DND-41 (cell line): ENCODE measurements at regions not wholly inside any gene's neighbourhood (a gene's known extent, or its start where the extent isn't known, plus 50 kb on each side); places are given as distances from the start of the nearest gene placed in this dataset.
"Not testable (repeated sequence)": the region's sequence is repeated elsewhere in the genome, so short reads cannot be mapped to it uniquely, and the experiment has no call there.

Experiments used
- ATAC-seq: fragments of 200-7000 bp; cut with Tn5 transposase; 3 replicates; pipeline ENCODE4 v1.9.1; 2021; ENCODE audit warnings: low read depth; ENCODE audit not compliant: insufficient read depth
- DNase-seq: peaks from one replicate; pipeline ENCODE4 v3.0.0-alpha.2; 2020
- H2AFZ ChIP-seq: 2 replicates; pipeline ENCODE4 v1.6.0; 2012; ENCODE audit warnings: low read depth, low read length
- H3K27ac ChIP-seq: 2 replicates; pipeline ENCODE4 v1.5.1; 2012; ENCODE audit warnings: low read length, inconsistent platforms
- H3K27me3 ChIP-seq: fragments of 200-600 bp; sonication (generic); 2 replicates; pipeline ENCODE4 v1.6.0; 2012; ENCODE audit warnings: low read length, mild to moderate bottlenecking, inconsistent platforms; ENCODE audit not compliant: insufficient read depth, poor library complexity
- H3K36me3 ChIP-seq: 2 replicates; pipeline ENCODE4 v1.5.1; 2012; ENCODE audit warnings: low read length, inconsistent platforms; ENCODE audit not compliant: insufficient read depth
- H3K4me1 ChIP-seq: 2 replicates; pipeline ENCODE4 v1.5.1; 2012; ENCODE audit warnings: mild to moderate bottlenecking, low read length; ENCODE audit not compliant: insufficient read depth
- H3K4me2 ChIP-seq: 2 replicates; pipeline ENCODE4 v1.6.0; 2012; ENCODE audit warnings: mild to moderate bottlenecking, moderate library complexity, low read length, inconsistent platforms; ENCODE audit not compliant: insufficient read depth
- H3K4me3 ChIP-seq, 2 experiments: fragments of 200-600 bp in 1 of 2; shearing (Covaris generic) in 1 of 2; 2 replicates each; pipeline ENCODE4 v1.5.1; 2012 to 2016; ENCODE audit warnings: inconsistent platforms in 2 of 2, low read length in 2 of 2, mild to moderate bottlenecking in 2 of 2, low read depth in 1 of 2, moderate library complexity in 1 of 2
- H3K79me2 ChIP-seq: 2 replicates; pipeline ENCODE4 v1.6.0; 2012; ENCODE audit warnings: low read length, inconsistent platforms; ENCODE audit not compliant: insufficient read depth
- H3K9ac ChIP-seq: 2 replicates; pipeline ENCODE4 v1.6.0; 2012; ENCODE audit warnings: low read depth, mild to moderate bottlenecking, inconsistent platforms, low read length, moderate library complexity
- H3K9me3 ChIP-seq: 2 replicates; pipeline ENCODE4 v1.5.1; 2012; ENCODE audit warnings: low read length, moderate library complexity, mild to moderate bottlenecking, inconsistent platforms; ENCODE audit not compliant: insufficient read depth, severe bottlenecking
- H4K20me1 ChIP-seq: 2 replicates; pipeline ENCODE4 v1.6.0; 2012; ENCODE audit warnings: low read length; ENCODE audit not compliant: insufficient read depth
- CTCF ChIP-seq: IDR thresholded peaks from 2 replicates; pipeline ENCODE4 v1.5.1; 2012; ENCODE audit warnings: borderline replicate concordance, low read length, moderate library complexity, mild to moderate bottlenecking; ENCODE audit not compliant: poor library complexity, severe bottlenecking; ENCODE audit errors: extremely low read depth
- EZH2 ChIP-seq: IDR thresholded peaks from 3 replicates; pipeline ENCODE4 v1.6.1; 2012; ENCODE audit warnings: borderline replicate concordance, low read depth, mild to moderate bottlenecking, moderate library complexity, low read length, inconsistent platforms; ENCODE audit not compliant: severe bottlenecking

GRCh38 chr12:93091886-93092648 lies 163.0 kb upstream of the EEA1 start:
- no peak overlapping the region for H3K9ac ChIP-seq
- no peak for ATAC-seq
- H3K9me3 ChIP-seq, result no peaks in the 10 kb centered on the region
- no peak overlapping the region for H3K4me3 ChIP-seq
- no peak for DNase-seq
- H3K27ac ChIP-seq, result no peak overlapping the region
- no peak overlapping the region for H2AFZ ChIP-seq
- TF ChIP-seq CTCF (no peak), EZH2 (no peak)
- no peaks in the 10 kb centered on the region for H3K4me1 ChIP-seq
- no peaks in the 10 kb centered on the region for H3K79me2 ChIP-seq
- no peaks in the 10 kb centered on the region for H4K20me1 ChIP-seq
- H3K4me2 ChIP-seq, result no peak overlapping the region
- no peaks in the 10 kb centered on the region for H3K36me3 ChIP-seq
- H3K27me3 ChIP-seq, result no peaks in the 10 kb centered on the region

- no peak for DNase-seq
- no peaks in the 10 kb centered on the region for H3K36me3 ChIP-seq
- TF ChIP-seq CTCF, result no peak
- H3K4me1 ChIP-seq, result no peaks in the 10 kb centered on the region
- no peaks in the 10 kb centered on the region for H4K20me1 ChIP-seq
- H3K4me3 ChIP-seq, result no peak overlapping the region
- no peaks in the 10 kb centered on the region for H3K27me3 ChIP-seq
- no peaks in the 10 kb centered on the region for H3K9me3 ChIP-seq
- H2AFZ ChIP-seq, result no peak overlapping the region
- no peak overlapping the region for H3K4me2 ChIP-seq
- H3K27ac ChIP-seq, result no peak overlapping the region
- no peaks in the 10 kb centered on the region for H3K79me2 ChIP-seq
- no peak overlapping the region for H3K9ac ChIP-seq
- no peak for ATAC-seq
These were observed 163.5 kb upstream of the EEA1 start for GRCh38 chr12:93092649-93092945.

- no peaks in the 10 kb centered on the region for H3K27me3 ChIP-seq
- ATAC-seq, result no peak
- H3K9me3 ChIP-seq, result no peaks in the 10 kb centered on the region
- H3K36me3 ChIP-seq, result no peaks in the 10 kb centered on the region
- H3K27ac ChIP-seq, result no peak overlapping the region
- H3K9ac ChIP-seq, result no peak overlapping the region
- H4K20me1 ChIP-seq, result no peaks in the 10 kb centered on the region
- no peaks in the 10 kb centered on the region for H3K4me1 ChIP-seq
- H3K4me3 ChIP-seq, result no peak overlapping the region
- no peak overlapping the region for H3K4me2 ChIP-seq
- no peak overlapping the region for H2AFZ ChIP-seq
- TF ChIP-seq EZH2, result no peak
- no peak for DNase-seq
- no peaks in the 10 kb centered on the region for H3K79me2 ChIP-seq
These were observed 164.1 kb upstream of the EEA1 start for GRCh38 chr12:93093243-93093642.

GRCh38 chr12:93094222-93094621 lies 165.1 kb upstream of the EEA1 start:
- not testable (repeated sequence) for H2AFZ ChIP-seq, H3K9ac ChIP-seq, H3K36me3 ChIP-seq, H3K27ac ChIP-seq, H3K4me2 ChIP-seq, DNase-seq, ATAC-seq, H3K79me2 ChIP-seq, H3K9me3 ChIP-seq, H3K27me3 ChIP-seq, H4K20me1 ChIP-seq, H3K4me3 ChIP-seq, H3K4me1 ChIP-seq
